Esophagus squamous epithelium (tissue), 5 donors: ENCODE measurements at regions not wholly inside any gene's neighbourhood (a gene's known extent, or its start where the extent isn't known, plus 50 kb on each side); places are given as distances from the start of the nearest gene placed in this dataset.

ENCODE experiments used
- DNase-seq: peaks from one replicate; lab custom pipeline; 2025; lab: John Stamatoyannopoulos, UW
- H3K27ac ChIP-seq, 4 donors: fragments of 200-600 bp; sonication (generic); one replicate each; pipeline ENCODE4 v1.5.1; 2016 to 2019; ENCODE audit warnings: mild to moderate bottlenecking in 1 of 4
- H3K27me3 ChIP-seq, 4 donors: fragments of 200-600 bp; sonication (generic); 1 replicate in 3 of 4; 2 replicates in 1 of 4; pipeline versions ENCODE4 v1.5.1 to v1.6.0; 2017 to 2021; ENCODE audit warnings: antibody characterized with exemption in 1 of 4
- H3K36me3 ChIP-seq, 3 donors: fragments of 200-600 bp; sonication (generic); one replicate each; pipeline ENCODE4 v1.5.1; 2016 to 2019
- H3K4me1 ChIP-seq, 3 donors: fragments of 200-600 bp; sonication (generic); one replicate each; pipeline ENCODE4 v1.5.1; 2017 to 2019
- H3K4me3 ChIP-seq, 4 donors: fragments of 200-600 bp; sonication (generic); 1 replicate in 3 of 4; 2 replicates in 1 of 4; pipeline ENCODE4 v1.5.1; 2016 to 2019; ENCODE audit warnings: mild to moderate bottlenecking in 2 of 4, moderate library complexity in 1 of 4
- H3K9me3 ChIP-seq, 3 donors: fragments of 200-600 bp; sonication (generic); one replicate each; pipeline ENCODE4 v1.5.1; 2016 to 2019
- CTCF ChIP-seq, 6 experiments: fragments of 450-650 bp in 4 of 6; fragments of 200-600 bp in 2 of 6; sonication (generic) in 2 of 6; IDR thresholded peaks; one replicate each; pipeline ENCODE4 v1.5.1; 2016 to 2019; ENCODE audit warnings: antibody characterized with exemption in 6 of 6, mild to moderate bottlenecking in 4 of 6, moderate library complexity in 4 of 6
- POLR2A ChIP-seq, 4 donors: fragments of 450-650 bp; IDR thresholded peaks; one replicate each; pipeline ENCODE4 v1.6.1; 2017; ENCODE audit warnings: antibody characterized with exemption in 4 of 4, mild to moderate bottlenecking in 4 of 4, moderate library complexity in 3 of 4
- WGBS, 2 donors: methylation state at CpG; one replicate each; pipeline ENCODE4 v1.1.5; 2018; 5-methylcytosine and 5-hydroxymethylcytosine counted together
- intact Hi-C: fragments of 100-400 bp; cut with DNase I; formaldehyde crosslinking; loops from one replicate; pipeline ENCODE4 v1.15.0; 2022
- donor health status: DM: yes; HTN: yes; CAD: no.

GRCh38 chr7:94174375-94174774 lies 170.2 kb upstream of the BET1 start:
- TF ChIP-seq CTCF (IDR thresholded peaks at IDR 0.05): no peak
- intact Hi-C loops: no loop called here
- WGBS, 2 donors: 65 to 76% methylated on average over 5 of the region's 5 CpGs
- no peak overlapping the region for H3K4me3 ChIP-seq
- no peaks in the 10 kb centered on the region for H3K27me3 ChIP-seq
- no peaks in the 10 kb centered on the region for H3K9me3 ChIP-seq
- H3K36me3 ChIP-seq: no peaks in the 10 kb centered on the region
- no peak for DNase-seq
- no peak overlapping the region for H3K27ac ChIP-seq
- no peaks in the 10 kb centered on the region for H3K4me1 ChIP-seq

- no peaks in the 10 kb centered on the region for H3K9me3 ChIP-seq
- intact Hi-C loops: no loop called here
- no peak for TF ChIP-seq CTCF (IDR thresholded peaks at IDR 0.05)
- no peak for TF ChIP-seq POLR2A (IDR thresholded peaks at IDR 0.05)
- no peak for DNase-seq
- WGBS, 2 donors: 77 to 84% methylated on average over 2 of the region's 2 CpGs
- H3K27me3 ChIP-seq: no peaks in the 10 kb centered on the region
- no peak overlapping the region for H3K4me3 ChIP-seq
- no peak overlapping the region for H3K27ac ChIP-seq
- no peaks in the 10 kb centered on the region for H3K4me1 ChIP-seq
- H3K36me3 ChIP-seq: no peaks in the 10 kb centered on the region
Measured at GRCh38 chr7:94174956-94175355, 170.8 kb upstream of the BET1 start.

GRCh38 chr7:94176694-94177200 lies 172.6 kb upstream of the BET1 start:
- TF ChIP-seq POLR2A (IDR thresholded peaks at IDR 0.05) (no peak), CTCF (IDR thresholded peaks at IDR 0.05) (no peak)
- 61% methylated on average over 4 of the region's 4 CpGs for WGBS, 2 donors
- Histone ChIP-seq H3K27me3 (no peaks in the 10 kb centered on the region), H3K27ac (no peak overlapping the region), H3K36me3 (no peaks in the 10 kb centered on the region), H3K4me1 (no peaks in the 10 kb centered on the region), H3K4me3 (no peak overlapping the region), H3K9me3 (no peaks in the 10 kb centered on the region)
- no peak for DNase-seq
- intact Hi-C loops: no loop called here

- no peaks in the 10 kb centered on the region for H3K4me1 ChIP-seq
- WGBS, 2 donors: 49 to 56% methylated on average over 3 of the region's 3 CpGs
- no peak overlapping the region for H3K27ac ChIP-seq
- no peak for TF ChIP-seq CTCF (IDR thresholded peaks at IDR 0.05)
- TF ChIP-seq POLR2A (IDR thresholded peaks at IDR 0.05): no peak
- no peaks in the 10 kb centered on the region for H3K9me3 ChIP-seq
- H3K27me3 ChIP-seq: no peaks in the 10 kb centered on the region
- no peak for DNase-seq
- intact Hi-C loops: no loop called here
- no peak overlapping the region for H3K4me3 ChIP-seq
- H3K36me3 ChIP-seq: no peaks in the 10 kb centered on the region
Measured at GRCh38 chr7:94177441-94177840, 173.3 kb upstream of the BET1 start.

- Histone ChIP-seq H3K4me1 (no peaks in the 10 kb centered on the region), H3K27ac (no peak overlapping the region), H3K36me3 (no peaks in the 10 kb centered on the region), H3K4me3 (no peak overlapping the region), H3K27me3 (no peaks in the 10 kb centered on the region), H3K9me3 (no peaks in the 10 kb centered on the region)
- WGBS, 2 donors: 57 to 65% methylated on average over 3 of the region's 3 CpGs
- TF ChIP-seq POLR2A (IDR thresholded peaks at IDR 0.05) (no peak), CTCF (IDR thresholded peaks at IDR 0.05) (no peak)
- no peak for DNase-seq
- intact Hi-C loops: no loop called here
Measured at GRCh38 chr7:94178230-94178629, 174.1 kb upstream of the BET1 start.
